ENCODE measurements at regions not wholly inside any gene's neighbourhood (a gene's known extent, or its start where the extent isn't known, plus 50 kb on each side); places are given as distances from the start of the nearest gene placed in this dataset.

GRCh38 chr14:106509807-106510206 is 983.4 kb downstream of the TMEM121 start:
- TF ChIP-seq, protein P1, sequence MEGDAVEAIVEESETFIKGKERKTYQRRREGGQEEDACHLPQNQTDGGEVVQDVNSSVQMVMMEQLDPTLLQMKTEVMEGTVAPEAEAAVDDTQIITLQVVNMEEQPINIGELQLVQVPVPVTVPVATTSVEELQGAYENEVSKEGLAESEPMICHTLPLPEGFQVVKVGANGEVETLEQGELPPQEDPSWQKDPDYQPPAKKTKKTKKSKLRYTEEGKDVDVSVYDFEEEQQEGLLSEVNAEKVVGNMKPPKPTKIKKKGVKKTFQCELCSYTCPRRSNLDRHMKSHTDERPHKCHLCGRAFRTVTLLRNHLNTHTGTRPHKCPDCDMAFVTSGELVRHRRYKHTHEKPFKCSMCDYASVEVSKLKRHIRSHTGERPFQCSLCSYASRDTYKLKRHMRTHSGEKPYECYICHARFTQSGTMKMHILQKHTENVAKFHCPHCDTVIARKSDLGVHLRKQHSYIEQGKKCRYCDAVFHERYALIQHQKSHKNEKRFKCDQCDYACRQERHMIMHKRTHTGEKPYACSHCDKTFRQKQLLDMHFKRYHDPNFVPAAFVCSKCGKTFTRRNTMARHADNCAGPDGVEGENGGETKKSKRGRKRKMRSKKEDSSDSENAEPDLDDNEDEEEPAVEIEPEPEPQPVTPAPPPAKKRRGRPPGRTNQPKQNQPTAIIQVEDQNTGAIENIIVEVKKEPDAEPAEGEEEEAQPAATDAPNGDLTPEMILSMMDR (IDR thresholded peaks at IDR 0.05), result no peak
- TF ChIP-seq POLR2A (IDR thresholded peaks at IDR 0.05), result no peak

Measured in heart left ventricle (tissue), 13 donors.